Heart right ventricle (tissue), 16 donors: ENCODE measurements at regions not wholly inside any gene's neighbourhood (a gene's known extent, or its start where the extent isn't known, plus 50 kb on each side); places are given as distances from the start of the nearest gene placed in this dataset.

Experiments
- ATAC-seq, 8 donors: fragments of 200-7000 bp; cut with Tn5 transposase; one replicate each; pipeline ENCODE4 v1.9.1; 2020; ENCODE audit warnings: mild to moderate bottlenecking in 8 of 8, moderate library complexity in 8 of 8, moderate number of reproducible peaks in 1 of 8
- DNase-seq, 2 donors: peaks; one replicate each; pipeline ENCODE4 v3.0.0-alpha.2; 2020
- H3K27ac ChIP-seq, 10 donors: fragments of 200-600 bp; sonication (generic) in 2 of 10; one replicate each; pipeline versions ENCODE4 v1.5.0 to v1.8.0; 2020 to 2022; ENCODE audit warnings: mild to moderate bottlenecking in 3 of 10
- H3K27me3 ChIP-seq, 7 donors: fragments of 200-600 bp; one replicate each; pipeline ENCODE4 v1.8.0; 2021 to 2022; ENCODE audit warnings: mild to moderate bottlenecking in 2 of 7
- H3K36me3 ChIP-seq, 9 donors: fragments of 200-600 bp; sonication (generic) in 1 of 9; one replicate each; pipeline versions ENCODE4 v1.5.0 to v1.8.0; 2020 to 2022; ENCODE audit warnings: mild to moderate bottlenecking in 2 of 9
- H3K4me1 ChIP-seq, 9 donors: fragments of 200-600 bp; sonication (generic) in 1 of 9; one replicate each; pipeline versions ENCODE4 v1.5.0 to v1.8.0; 2020 to 2022; ENCODE audit warnings: mild to moderate bottlenecking in 4 of 9
- H3K4me3 ChIP-seq, 10 donors: fragments of 200-600 bp; sonication (generic) in 2 of 10; one replicate each; pipeline versions ENCODE4 v1.5.0 to v1.8.0; 2020 to 2022; ENCODE audit warnings: mild to moderate bottlenecking in 7 of 10, moderate library complexity in 2 of 10
- H3K9me3 ChIP-seq, 11 donors: fragments of 200-600 bp in 10 of 11; sonication (generic) in 2 of 11; one replicate each; pipeline versions ENCODE4 v1.5.0 to v1.8.0; 2013 to 2022; ENCODE audit warnings: mild to moderate bottlenecking in 2 of 11, control low read depth in 1 of 11, moderate library complexity in 1 of 11
- WGBS, 2 donors: extraction: QIAGEN DNeasy Blood & Tissue Kit; methylation state at CpG; one replicate each; pipeline ENCODE4 v1.1.7; 2013; ENCODE audit warnings: inconsistent platforms in 1 of 2; 5-methylcytosine and 5-hydroxymethylcytosine counted together
- intact Hi-C, 10 donors: fragments of 100-400 bp; cut with DNase I; formaldehyde crosslinking; loops; one replicate each; pipeline versions ENCODE4 v1.11.1 to v1.14.2; 2022
- TF ChIP-seq, protein P1 (sequence below), 9 donors: fragments of 200-600 bp; sonication (generic) in 2 of 9; IDR thresholded peaks; one replicate each; pipeline versions ENCODE4 v1.5.0 to v1.8.0; 2021 to 2022; ENCODE audit warnings: antibody characterized with exemption in 9 of 9, mild to moderate bottlenecking in 5 of 9, moderate library complexity in 1 of 9
- donor health status: Arrhythmogenic right ventricular cardiomyopathy.
- donor health status: ischemic (EF 13 %, LVEDD 7.1; RV severe dilation, severe dysfunction).
- donor health status: healthy with polysubstance abuse.
- donor health status: DM: no; HTN: yes; CAD: no.
- donor health status: DM: no; HTN: no; CAD: no.
- donor health status: ischemic (EF 25% LVEDD 6.9; RV normal size, moderate dysfunction).
- donor health status: ischemic (EF 25% LVEDD 5.7; RV mildly dilated, moderate dysfunction).
- donor health status: healthy.
- donor health status: DM: yes; HTN: yes; CAD: no.
- donor health status: Ischemic cardiomyopathy.
- donor health status: ischemic (EF 35%, LVEDD 5.7; RV mildly dilated, moderate dysfunction).
- donor health status: nonischemic (EF 11% LVEDD 7.7; RV severe dilation, severe dysfunction).
- donor health status: DM: yes; HTN: yes; CAD: no.
- donor health status: PGD.
- donor health status: ischemic (EF 29% LVEDD 5.4; RV normal size, mild dysfunction).
- donor health status: nonischemic (EF 23%, LVEDD 6.1; RV moderate dilation, normal function).

DNA sequence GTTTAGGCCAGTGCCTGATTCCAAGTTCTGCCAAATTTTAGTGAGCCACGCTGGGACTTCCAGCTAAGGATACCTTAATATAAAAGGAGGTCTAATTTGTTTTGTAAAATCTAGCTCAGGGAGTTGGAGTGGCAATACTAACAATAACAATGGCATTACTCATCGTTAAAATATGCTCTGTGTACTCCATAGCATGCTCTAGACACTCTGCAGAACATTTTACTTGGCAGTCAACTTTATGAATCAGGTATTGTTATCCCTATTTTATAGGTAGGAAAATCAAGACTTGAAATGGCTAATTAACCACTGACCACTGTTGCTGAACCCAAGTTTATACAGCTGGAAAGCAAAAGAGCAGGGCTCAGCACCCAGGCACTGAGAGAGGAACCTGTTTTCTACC lies 485.0 kb upstream of the KIRREL3 start:
- H3K27ac ChIP-seq = no peak overlapping the region
- ATAC-seq = no peak
- 50 to 57% methylated on average over 2 of the region's 2 CpGs for WGBS, 2 donors
- H3K36me3 ChIP-seq = no peaks in the 10 kb centered on the region
- DNase-seq = no peak
- intact Hi-C loops = no loop called here
- H3K27me3 ChIP-seq = no peaks in the 10 kb centered on the region
- no peaks in the 10 kb centered on the region for H3K4me1 ChIP-seq
- TF ChIP-seq, protein P1, sequence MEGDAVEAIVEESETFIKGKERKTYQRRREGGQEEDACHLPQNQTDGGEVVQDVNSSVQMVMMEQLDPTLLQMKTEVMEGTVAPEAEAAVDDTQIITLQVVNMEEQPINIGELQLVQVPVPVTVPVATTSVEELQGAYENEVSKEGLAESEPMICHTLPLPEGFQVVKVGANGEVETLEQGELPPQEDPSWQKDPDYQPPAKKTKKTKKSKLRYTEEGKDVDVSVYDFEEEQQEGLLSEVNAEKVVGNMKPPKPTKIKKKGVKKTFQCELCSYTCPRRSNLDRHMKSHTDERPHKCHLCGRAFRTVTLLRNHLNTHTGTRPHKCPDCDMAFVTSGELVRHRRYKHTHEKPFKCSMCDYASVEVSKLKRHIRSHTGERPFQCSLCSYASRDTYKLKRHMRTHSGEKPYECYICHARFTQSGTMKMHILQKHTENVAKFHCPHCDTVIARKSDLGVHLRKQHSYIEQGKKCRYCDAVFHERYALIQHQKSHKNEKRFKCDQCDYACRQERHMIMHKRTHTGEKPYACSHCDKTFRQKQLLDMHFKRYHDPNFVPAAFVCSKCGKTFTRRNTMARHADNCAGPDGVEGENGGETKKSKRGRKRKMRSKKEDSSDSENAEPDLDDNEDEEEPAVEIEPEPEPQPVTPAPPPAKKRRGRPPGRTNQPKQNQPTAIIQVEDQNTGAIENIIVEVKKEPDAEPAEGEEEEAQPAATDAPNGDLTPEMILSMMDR (IDR thresholded peaks at IDR 0.05) = no peak
- peaks cover 0 to 11% (median 2%) of the 10 kb centered on the region in 11 donors for H3K9me3 ChIP-seq
- H3K4me3 ChIP-seq = no peak overlapping the region

DNA sequence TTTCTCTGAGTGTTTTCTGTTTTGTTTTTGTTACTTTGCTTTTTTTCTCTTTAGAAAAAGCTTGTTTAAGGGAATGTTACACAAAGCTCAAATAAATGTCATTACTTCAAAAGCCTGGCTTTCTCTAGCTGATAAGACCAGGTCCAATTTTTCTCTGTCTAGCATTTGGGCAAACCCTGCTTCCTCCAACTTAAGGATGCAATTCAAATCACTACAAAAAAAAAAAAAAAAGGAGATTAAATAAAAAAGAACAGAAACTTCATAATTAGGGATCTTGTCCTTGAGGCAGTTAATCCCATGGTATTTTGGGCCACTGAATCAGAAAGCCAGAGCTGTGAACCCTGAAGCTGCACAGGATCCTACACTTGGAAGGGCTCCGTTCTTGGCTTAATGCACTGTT lies 480.8 kb upstream of the KIRREL3 start:
- no peak for ATAC-seq
- Histone ChIP-seq H3K4me3 (no peak overlapping the region), H3K27me3 (no peaks in the 10 kb centered on the region), H3K9me3 (no peaks in the 10 kb centered on the region), H3K4me1 (no peaks in the 10 kb centered on the region), H3K36me3 (no peaks in the 10 kb centered on the region), H3K27ac (no peak overlapping the region)
- intact Hi-C loops = no loop called here
- no peak for DNase-seq
- 57 to 73% methylated on average over 1 of the region's 1 CpG for WGBS, 2 donors
- TF ChIP-seq, protein P1 (IDR thresholded peaks at IDR 0.05) = no peak

DNA sequence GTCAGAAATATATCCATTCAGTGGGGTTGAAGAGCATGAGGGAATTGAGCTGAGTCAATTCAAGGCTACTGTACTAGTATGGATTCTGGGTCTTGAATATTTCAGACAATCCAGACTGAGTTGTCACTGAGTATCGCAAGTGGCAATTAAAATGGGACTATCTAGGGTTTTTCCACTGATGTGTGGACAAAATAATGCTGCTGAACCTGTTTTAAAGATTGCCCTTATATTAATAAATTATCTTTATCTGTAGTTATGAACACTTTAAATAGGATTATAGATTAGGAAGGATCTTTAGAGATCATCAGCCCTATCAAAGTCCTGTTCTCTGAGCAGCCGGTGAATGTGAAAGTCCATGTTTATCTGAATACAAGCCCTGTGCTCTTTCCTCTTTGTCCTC lies 478.3 kb upstream of the KIRREL3 start:
- no peak for DNase-seq
- H3K4me3 ChIP-seq = no peak overlapping the region
- H3K36me3 ChIP-seq = no peaks in the 10 kb centered on the region
- intact Hi-C loops = no loop called here
- no peaks in the 10 kb centered on the region for H3K27me3 ChIP-seq
- no peak overlapping the region for H3K27ac ChIP-seq
- 95 to 98% methylated on average over 2 of the region's 2 CpGs for WGBS, 2 donors
- TF ChIP-seq, protein P1 (IDR thresholded peaks at IDR 0.05) = no peak
- H3K9me3 ChIP-seq = no peaks in the 10 kb centered on the region
- H3K4me1 ChIP-seq = no peaks in the 10 kb centered on the region
- no peak for ATAC-seq

DNA sequence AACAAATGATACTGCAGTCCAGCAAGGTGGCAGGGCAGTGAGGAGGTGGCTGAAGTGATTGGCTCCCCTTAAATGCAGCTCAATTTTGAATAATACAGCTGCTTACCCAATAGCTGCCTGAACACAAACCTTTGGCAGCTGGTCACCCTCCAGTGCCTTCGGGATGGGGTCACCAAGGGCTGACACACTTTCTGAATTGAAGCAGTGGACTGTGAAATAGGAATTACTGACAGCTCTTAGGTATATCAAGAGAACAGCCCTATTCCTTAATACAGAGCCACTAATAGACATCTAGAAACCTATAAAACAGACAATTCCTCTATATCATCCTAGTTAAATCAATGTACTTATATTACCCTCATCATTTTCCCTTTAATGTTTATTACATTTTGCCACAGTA lies 474.2 kb upstream of the KIRREL3 start:
- TF ChIP-seq, protein P1 (IDR thresholded peaks at IDR 0.05) = no peak
- Histone ChIP-seq H3K27ac (no peak overlapping the region), H3K4me3 (no peak overlapping the region), H3K36me3 (no peaks in the 10 kb centered on the region), H3K4me1 (no peaks in the 10 kb centered on the region), H3K9me3 (no peaks in the 10 kb centered on the region), H3K27me3 (no peaks in the 10 kb centered on the region)
- DNase-seq (no peak), ATAC-seq (no peak)
- 62 to 87% methylated on average over 1 of the region's 1 CpG for WGBS, 2 donors
- intact Hi-C loops = no loop called here

DNA sequence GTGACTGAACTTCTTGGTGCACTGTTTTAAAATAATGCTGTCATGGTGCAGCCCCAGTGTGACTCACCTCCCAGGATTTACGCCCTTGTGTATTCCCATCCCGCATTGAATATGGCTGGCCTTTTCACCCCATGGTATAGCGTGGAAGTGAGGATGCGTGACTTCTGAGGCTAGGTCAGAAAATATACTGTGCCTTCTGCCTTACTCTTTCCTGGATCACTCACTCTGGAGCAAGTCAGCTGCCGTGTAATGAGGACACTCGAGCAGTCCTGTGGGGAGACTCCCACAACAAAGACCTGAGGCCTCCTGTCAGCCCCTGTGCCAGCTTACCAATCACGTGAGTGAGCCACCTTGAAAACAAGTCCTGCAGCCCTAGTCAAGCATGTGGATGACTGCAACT lies 471.9 kb upstream of the KIRREL3 start:
- H3K27me3 ChIP-seq = no peaks in the 10 kb centered on the region
- intact Hi-C loops = no loop called here
- TF ChIP-seq, protein P1 (IDR thresholded peaks at IDR 0.05) = no peak
- H3K9me3 ChIP-seq = no peaks in the 10 kb centered on the region
- WGBS, 2 donors = 88% methylated on average over 7 of the region's 7 CpGs
- H3K36me3 ChIP-seq = no peaks in the 10 kb centered on the region
- ATAC-seq = no peak
- no peak overlapping the region for H3K4me3 ChIP-seq
- no peak for DNase-seq
- no peaks in the 10 kb centered on the region for H3K4me1 ChIP-seq
- no peak overlapping the region for H3K27ac ChIP-seq
